ENCODE measurements at regions not wholly inside any gene's neighbourhood (a gene's known extent, or its start where the extent isn't known, plus 50 kb on each side); places are given as distances from the start of the nearest gene placed in this dataset.
"Not testable (repeated sequence)": the region's sequence is repeated elsewhere in the genome, so short reads cannot be mapped to it uniquely, and the experiment has no call there.

GRCh38 chr7:113030489-113030888 lies 56.1 kb downstream of the GPR85 start:
- DNase-seq, result no peak

- DNase-seq, result no peak
Measured at GRCh38 chr7:113026941-113027340, 59.7 kb downstream of the GPR85 start.

DNA sequence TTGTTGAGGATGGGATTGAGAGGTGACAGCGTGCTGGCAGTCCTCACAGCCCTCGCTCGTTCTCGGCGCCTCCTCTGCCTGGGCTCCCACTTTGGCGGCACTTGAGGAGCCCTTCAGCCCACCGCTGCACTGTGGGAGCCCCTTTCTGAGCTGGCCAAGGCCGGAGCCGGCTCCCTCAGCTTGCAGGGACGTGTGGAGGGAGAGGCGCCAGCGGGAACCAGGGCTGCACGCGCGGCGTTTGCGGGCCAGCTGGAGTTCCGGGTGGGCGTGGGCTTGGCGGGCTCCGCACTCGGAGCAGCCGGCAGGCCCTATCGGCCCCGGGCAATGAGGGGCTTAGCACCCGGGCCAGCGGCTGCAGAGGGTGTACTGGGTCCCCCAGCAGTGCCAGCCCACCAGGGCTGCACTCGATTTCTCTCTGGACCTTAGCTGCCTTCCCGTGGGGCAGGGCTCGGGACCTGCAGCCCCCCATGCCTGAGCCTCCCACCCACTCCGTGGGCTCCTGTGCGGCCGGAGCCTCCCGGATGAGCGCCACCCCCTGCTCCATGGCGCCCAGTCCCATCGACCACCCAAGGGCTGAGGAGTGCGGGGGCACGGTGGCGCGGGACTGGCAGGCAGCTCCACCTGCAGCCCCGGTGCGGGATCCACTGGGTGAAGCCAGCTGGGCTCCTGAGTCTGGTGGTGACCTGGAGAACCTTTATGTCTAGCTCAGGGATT lies 69.3 kb downstream of the GPR85 start:
- DNase-seq, result not testable (repeated sequence)

GRCh38 chr7:113015034-113015645 lies 71.5 kb downstream of the GPR85 start:
- DNase-seq, result peak in 1 of 2 experiments; percentile 22

DNA sequence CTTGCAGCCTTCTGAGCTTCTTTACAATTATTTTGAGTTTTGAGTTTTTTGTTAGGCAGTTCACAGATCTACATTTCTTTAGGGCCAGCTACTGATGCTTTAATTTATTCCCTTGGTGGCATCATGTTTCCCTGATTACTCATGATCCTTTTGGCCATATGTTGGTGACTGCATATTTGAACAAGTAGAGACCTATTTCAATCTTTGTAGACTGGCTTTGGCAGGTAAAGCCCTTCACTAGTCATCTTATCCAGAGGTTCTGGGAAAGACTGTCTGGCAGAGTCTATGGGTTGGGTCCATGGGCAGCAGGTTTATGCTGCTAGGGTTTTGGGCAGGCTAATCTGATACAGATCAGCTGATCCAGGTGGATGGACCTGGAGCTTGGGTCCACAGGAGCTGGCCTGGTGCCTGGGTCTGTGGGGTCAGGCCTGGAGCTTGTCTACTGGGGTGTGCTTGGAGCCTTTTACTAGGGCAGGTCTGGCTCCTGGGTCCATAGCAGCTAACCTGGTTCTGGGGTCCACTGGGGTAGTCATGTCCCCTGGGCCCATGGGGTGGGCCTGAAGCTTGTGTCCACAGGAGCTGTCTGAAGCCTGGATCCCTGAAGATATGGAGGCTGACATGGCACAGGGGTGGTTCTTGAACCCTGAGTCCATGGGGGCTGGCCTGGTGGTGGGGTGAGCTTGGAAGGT lies 72.7 kb downstream of the GPR85 start:
- no peak for DNase-seq

DNA sequence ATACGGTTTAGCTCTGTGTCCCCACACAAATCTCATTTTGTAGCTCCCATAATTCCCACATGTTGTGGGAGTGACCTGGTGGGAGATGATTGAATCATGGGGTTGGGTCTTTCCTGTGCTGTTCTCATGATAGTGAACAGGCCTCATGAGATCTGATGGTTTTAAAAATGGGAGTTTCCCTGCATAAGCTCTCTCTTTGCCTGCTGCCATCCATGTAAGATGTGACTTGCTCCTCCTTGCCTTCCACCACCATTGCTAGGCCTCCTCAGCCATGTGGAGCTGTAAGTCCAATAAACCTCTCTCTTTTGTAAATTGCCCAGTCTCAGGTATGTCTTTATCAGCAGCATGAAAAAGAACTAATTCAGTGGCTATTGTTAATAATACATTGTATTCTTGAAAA lies 73.8 kb downstream of the GPR85 start:
- not testable (repeated sequence) for DNase-seq

DNA sequence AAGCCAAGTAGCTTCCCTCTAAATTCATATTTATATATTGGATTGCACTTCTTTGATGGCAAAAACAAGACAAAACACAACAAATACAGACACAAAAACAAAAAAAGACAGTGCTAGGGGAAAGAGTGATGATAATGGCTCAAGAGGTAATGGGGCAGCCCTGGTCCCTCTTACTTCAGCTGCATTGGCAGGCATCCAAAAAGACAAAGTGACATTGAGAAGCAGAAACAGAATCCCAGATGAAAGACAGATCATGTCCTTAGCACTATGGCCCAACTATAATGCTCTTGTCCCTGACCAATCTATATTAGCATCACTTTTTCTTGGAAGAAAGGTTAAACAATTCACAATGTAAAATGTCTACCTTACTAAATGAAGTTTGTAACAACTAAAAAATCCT lies 76.2 kb downstream of the GPR85 start:
- no peak for DNase-seq

DNA sequence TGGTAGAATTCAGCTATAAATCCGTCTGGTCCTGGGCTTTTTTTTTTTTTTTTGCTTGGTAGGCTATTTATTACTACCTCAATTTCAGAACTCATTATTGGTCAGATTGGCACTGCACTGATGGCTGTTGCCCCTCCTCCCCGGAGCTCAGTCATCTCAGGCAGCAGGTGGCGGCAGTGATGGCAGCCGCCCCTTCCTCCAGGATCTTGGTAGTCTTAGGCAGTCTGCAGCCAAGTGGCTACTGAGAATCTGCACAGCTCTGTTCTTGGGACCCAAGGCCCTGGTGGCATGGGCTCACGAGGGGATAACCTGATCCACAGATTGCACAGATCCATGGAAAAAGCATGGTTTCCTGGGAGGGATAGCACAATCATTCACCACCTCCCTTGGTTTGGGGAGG lies 77.9 kb downstream of the GPR85 start:
- no peak for DNase-seq

- no peak for DNase-seq
Measured at GRCh38 chr7:113004726-113005454, 81.7 kb downstream of the GPR85 start.

- DNase-seq, result no peak
Measured at GRCh38 chr7:113000316-113001020, 86.2 kb downstream of the GPR85 start.

GRCh38 chr7:112997831-112998230 lies 88.8 kb downstream of the GPR85 start:
- no peak for DNase-seq

- DNase-seq, result no peak
Measured at GRCh38 chr7:112996331-112996871, 90.2 kb downstream of the GPR85 start.

DNA sequence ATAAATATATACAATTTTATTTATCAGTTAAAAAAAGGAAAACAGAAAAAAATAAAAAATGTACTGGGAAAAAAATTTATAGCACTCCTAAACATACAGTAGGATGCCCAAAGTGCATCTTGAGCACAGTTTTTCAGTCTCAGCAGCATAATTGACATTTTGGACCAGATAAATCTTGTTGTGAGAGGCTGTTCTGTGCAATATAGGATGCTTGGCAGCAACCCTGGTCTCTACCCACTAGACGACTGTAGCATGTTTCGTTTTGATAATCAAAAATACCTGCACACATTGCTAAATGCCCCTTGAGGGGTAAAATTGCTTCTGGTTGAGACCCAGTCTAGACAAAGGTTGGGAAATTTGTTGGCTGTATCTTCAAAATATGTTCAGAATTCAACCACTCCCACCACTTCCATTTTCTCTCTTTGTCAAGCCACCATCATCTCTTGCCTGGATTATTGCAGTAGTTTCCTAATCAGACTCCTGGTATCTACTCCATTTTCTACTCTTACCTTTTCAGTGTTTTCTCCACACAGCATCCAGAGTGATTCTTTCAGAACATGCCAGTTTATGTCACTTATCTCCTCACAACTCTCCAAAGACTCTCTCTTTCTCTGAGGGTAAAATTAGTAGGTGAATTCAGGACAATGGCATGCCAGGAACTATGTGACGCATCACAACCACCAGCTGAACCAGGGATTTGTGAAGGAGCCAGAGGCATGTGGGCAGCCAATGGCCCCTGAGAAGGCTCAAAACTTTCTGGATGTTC lies 91.4 kb downstream of the GPR85 start:
- no peak for DNase-seq

DNA sequence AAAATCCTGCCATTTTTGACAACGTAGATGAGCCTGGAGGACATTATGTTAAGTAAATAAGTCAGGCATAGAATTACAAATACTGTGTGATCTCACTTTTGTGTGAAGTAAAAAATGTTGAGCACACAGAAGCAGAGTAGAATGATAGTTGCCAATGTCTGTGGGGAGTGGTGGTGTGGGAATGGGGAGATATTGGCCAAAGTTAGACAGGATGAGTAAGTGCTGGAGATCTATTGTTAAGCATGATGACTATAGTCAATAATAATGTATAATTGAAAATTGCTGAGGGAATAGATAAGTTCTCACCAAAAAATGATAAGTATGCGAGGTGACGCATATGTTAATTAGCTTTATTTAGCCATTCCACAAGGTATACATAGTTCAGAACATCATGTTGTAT lies 92.0 kb downstream of the GPR85 start:
- DNase-seq, result no peak

DNA sequence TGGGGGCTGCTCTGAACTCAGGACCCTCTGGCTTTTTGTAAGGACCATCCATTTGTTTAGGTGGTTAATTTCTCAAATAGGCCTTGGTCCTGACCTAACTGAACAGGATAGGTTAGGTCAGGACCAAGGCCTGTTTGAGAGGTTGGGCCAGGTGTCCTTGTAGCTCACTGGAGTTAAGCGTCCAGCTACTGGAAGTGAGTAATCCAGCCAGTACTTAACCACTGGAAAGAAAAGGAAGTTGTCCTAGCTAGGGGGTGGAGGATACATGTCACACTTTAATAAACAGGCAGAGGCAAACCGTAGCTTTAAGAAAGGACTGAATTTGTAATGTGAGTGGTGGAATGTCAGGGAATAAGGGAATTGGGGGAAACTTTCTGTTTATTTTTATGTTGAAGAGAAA lies 96.0 kb downstream of the GPR85 start:
- no peak for DNase-seq

DNA sequence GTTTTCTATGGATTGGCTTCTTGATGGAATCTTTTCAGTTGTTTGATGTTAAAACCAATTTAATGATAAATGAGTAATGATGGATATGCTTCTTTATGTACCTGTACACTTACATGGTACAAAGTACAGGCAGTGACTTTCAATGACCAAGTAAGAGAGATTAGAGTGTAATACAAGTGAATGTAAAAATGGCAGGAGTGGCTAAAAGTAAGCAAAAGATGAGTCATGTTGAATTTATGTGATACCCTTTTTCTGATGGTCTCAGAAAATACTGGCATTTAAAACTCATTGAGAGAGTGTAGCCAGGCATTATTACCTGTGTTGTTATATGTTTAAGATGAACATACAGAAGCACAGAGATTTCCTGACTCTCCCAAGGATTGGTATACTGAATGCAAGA lies 97.1 kb downstream of the GPR85 start:
- no peak for DNase-seq

DNA sequence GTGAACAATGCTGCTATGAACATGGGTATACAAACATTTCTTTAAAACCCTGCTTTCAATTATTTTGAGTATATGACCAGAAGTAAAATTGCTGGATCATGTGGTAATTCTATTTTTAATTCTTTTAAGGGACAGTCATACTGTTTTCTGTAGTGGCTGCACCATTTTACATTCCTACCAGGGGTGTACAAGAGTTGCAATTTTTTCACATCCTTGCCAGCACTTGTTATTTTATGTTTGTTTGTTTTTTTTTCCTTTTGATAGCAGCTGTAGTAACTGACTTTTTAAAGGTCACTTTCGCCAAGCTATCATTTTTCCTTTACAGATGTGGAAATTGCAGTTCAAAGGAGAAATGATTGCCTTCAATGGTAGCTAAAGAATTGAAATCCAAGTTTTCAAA lies 99.5 kb downstream of the GPR85 start:
- no peak for DNase-seq

GRCh38 chr7:112986256-112987031 lies 100.2 kb downstream of the GPR85 start:
- DNase-seq, result no peak

DNA sequence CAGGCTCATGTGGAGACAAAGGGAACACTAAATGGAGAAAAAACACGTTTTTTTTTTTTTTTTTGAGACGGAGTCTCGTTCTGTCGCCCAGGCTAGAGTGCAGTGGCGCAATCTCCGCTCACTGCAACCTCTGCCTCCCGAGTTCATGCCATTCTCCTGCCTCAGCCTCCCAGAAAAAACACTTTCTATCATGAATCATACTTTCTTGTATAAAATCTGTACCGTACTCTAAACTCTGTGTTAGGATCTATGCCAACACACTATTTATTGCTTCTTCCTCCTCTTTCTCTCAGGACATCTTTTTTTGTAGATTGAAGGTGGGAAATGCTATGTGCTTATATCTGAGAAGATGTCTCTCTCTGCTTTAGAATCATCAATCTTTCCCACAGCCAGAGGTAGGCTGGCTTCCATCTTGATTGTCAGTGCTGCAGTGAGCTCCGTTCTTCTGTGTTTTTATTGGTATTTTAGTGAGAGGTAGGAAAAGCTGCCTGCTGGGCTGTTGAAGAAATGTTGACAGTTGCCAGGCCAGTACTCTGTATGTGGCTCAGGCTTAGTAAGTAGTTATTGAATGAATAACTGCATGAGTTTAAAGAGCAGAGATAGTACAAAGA lies 101.1 kb downstream of the GPR85 start:
- no peak for DNase-seq

- DNase-seq, result no peak
Measured at GRCh38 chr7:112982441-112983063, 104.1 kb downstream of the GPR85 start.
